Spleen (tissue), 11 donors: ENCODE measurements at regions not wholly inside any gene's neighbourhood (a gene's known extent, or its start where the extent isn't known, plus 50 kb on each side); places are given as distances from the start of the nearest gene placed in this dataset.

Experiments
- DNase-seq: peaks from one replicate; pipeline ENCODE4 v3.0.0-alpha.2; 2020
- H3K27ac ChIP-seq, 8 donors: fragments of 200-600 bp; sonication (generic) in 7 of 8; 1 replicate in 4 of 8; 2 replicates in 4 of 8; pipeline versions ENCODE4 v1.5.0 to v1.8.0; 2016 to 2021; ENCODE audit warnings: inconsistent platforms in 4 of 8, mild to moderate bottlenecking in 4 of 8, moderate library complexity in 1 of 8
- H3K27me3 ChIP-seq, 7 donors: fragments of 200-600 bp; sonication (generic) in 6 of 7; replicated peaks in 1 of 7; 1 replicate in 4 of 7; 2 replicates in 3 of 7; pipeline versions ENCODE4 v1.5.0 to v1.8.0; 2016 to 2021; ENCODE audit warnings: inconsistent platforms in 3 of 7, mild to moderate bottlenecking in 1 of 7
- H3K36me3 ChIP-seq, 6 donors: fragments of 200-600 bp; sonication (generic) in 5 of 6; 1 replicate in 4 of 6; 2 replicates in 2 of 6; pipeline versions ENCODE4 v1.5.0 to v1.8.0; 2016 to 2021; ENCODE audit warnings: inconsistent platforms in 2 of 6
- H3K4me1 ChIP-seq, 6 donors: fragments of 200-600 bp; sonication (generic) in 5 of 6; 1 replicate in 3 of 6; 2 replicates in 3 of 6; pipeline versions ENCODE4 v1.5.0 to v1.8.0; 2016 to 2021; ENCODE audit warnings: inconsistent platforms in 3 of 6
- H3K4me3 ChIP-seq, 8 donors: fragments of 200-600 bp; sonication (generic) in 7 of 8; 1 replicate in 4 of 8; 2 replicates in 4 of 8; pipeline versions ENCODE4 v1.5.0 to v1.8.0; 2016 to 2021; ENCODE audit warnings: inconsistent platforms in 4 of 8, mild to moderate bottlenecking in 4 of 8, moderate library complexity in 2 of 8
- H3K9me3 ChIP-seq, 8 donors: fragments of 200-600 bp; sonication (generic) in 7 of 8; 1 replicate in 4 of 8; 2 replicates in 4 of 8; pipeline versions ENCODE4 v1.5.0 to v1.8.0; 2016 to 2021; ENCODE audit warnings: inconsistent platforms in 4 of 8
- POLR2A ChIP-seq, 3 donors: fragments of 450-650 bp; IDR thresholded peaks; one replicate each; pipeline ENCODE4 v1.5.1; 2017; ENCODE audit warnings: antibody characterized with exemption in 3 of 3, mild to moderate bottlenecking in 1 of 3
- POLR2AphosphoS5 ChIP-seq, 3 donors: sonication (generic); formaldehyde crosslinking; IDR thresholded peaks; one replicate each; pipeline ENCODE4 v1.5.1; 2017; ENCODE audit warnings: antibody characterized with exemption in 3 of 3
- WGBS, 5 donors: extraction: QIAGEN DNeasy Blood & Tissue Kit in 3 of 5; methylation state at CpG; one replicate each; pipeline versions ENCODE4 v1.1.5 to v1.1.7; 2013 to 2018; 5-methylcytosine and 5-hydroxymethylcytosine counted together
- intact Hi-C: fragments of 100-400 bp; cut with DNase I; formaldehyde crosslinking; loops from one replicate; pipeline ENCODE4 v1.15.0; 2023; ENCODE audit warnings: low total_unique reads
- TF ChIP-seq, protein P1 (sequence below), 11 experiments: fragments of 200-600 bp in 7 of 11; fragments of 450-650 bp in 4 of 11; sonication (generic) in 4 of 11; IDR thresholded peaks in 8 of 11; conservative IDR thresholded peaks in 3 of 11; 1 replicate in 7 of 11; 2 replicates in 4 of 11; pipeline versions ENCODE4 v1.4.0 to v1.8.0; 2016 to 2021; ENCODE audit warnings: antibody characterized with exemption in 11 of 11, inconsistent platforms in 4 of 11, mild to moderate bottlenecking in 1 of 11
- donor health status: healthy with polysubstance abuse.
- donor health status: DM: no; HTN: no; CAD: no; lungs with moderate emphysema.
- donor health status: DM: no; HTN: no; CAD: no.
- donor health status: Bipolar disorder and iron deficiency.
- donor health status: healthy.
- donor health status: DM: no; HTN: no; CAD: no.
- donor health status: DM: yes; HTN: yes; CAD: no.

DNA sequence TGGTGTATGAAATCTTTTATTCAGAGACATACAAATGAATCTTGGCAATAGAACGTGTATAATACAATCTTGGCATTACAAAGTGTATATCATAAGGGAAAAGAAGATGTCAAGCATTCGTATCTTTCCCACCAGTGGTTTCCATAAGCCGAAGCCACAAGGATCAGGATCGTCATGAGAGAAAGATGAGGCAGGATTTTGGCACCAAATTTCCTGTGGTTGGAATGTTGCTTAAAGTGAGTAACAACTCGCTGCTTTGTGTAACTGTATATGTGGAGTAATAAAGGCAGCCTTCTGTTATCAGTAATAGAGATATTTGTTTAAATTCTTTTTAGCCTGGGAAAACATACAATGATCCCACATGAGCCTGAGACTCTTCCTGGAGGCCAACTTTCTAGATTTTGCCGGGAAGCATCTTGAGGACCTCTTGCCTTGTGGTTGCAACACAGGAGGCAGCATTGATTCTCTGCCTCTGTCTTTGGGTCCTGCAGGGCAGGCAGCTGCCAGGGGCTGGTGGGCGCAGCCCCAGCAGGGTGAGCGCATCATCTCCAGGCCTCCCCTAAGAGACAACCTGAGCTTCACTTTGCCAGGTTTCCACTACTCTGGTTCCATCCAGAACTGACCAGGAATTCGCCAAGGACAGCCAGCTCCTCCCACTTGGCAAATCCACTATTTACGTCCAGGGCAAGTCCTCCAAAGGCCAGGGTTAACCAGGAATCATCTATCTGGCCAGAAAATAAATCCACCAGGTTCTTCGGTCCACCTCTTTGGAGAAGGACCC, 230.9 kb upstream of the SULF2 start:
- DNase-seq, result no peak
- Histone ChIP-seq H3K27me3 (peaks cover 0 to 30% (median 0%) of the 10 kb centered on the region in 7 donors), H3K36me3 (no peaks in the 10 kb centered on the region), H3K4me1 (no peaks in the 10 kb centered on the region), H3K4me3 (no peak overlapping the region), H3K9me3 (peaks cover 0 to 21% (median 16%) of the 10 kb centered on the region in 8 donors), H3K27ac (no peak overlapping the region)
- 77 to 90% (median 80%) methylated on average over 11 of the region's 11 CpGs for WGBS, 5 donors
- intact Hi-C loops, result no loop called here
- no peak for TF ChIP-seq POLR2A (IDR thresholded peaks at IDR 0.05)
- TF ChIP-seq, protein P1, sequence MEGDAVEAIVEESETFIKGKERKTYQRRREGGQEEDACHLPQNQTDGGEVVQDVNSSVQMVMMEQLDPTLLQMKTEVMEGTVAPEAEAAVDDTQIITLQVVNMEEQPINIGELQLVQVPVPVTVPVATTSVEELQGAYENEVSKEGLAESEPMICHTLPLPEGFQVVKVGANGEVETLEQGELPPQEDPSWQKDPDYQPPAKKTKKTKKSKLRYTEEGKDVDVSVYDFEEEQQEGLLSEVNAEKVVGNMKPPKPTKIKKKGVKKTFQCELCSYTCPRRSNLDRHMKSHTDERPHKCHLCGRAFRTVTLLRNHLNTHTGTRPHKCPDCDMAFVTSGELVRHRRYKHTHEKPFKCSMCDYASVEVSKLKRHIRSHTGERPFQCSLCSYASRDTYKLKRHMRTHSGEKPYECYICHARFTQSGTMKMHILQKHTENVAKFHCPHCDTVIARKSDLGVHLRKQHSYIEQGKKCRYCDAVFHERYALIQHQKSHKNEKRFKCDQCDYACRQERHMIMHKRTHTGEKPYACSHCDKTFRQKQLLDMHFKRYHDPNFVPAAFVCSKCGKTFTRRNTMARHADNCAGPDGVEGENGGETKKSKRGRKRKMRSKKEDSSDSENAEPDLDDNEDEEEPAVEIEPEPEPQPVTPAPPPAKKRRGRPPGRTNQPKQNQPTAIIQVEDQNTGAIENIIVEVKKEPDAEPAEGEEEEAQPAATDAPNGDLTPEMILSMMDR (IDR thresholded peaks at IDR 0.05 in 8 of 11, conservative IDR thresholded peaks at IDR 0.05 in 3 of 11), result no peak
- no peak for TF ChIP-seq POLR2AphosphoS5 (IDR thresholded peaks at IDR 0.05)

DNA sequence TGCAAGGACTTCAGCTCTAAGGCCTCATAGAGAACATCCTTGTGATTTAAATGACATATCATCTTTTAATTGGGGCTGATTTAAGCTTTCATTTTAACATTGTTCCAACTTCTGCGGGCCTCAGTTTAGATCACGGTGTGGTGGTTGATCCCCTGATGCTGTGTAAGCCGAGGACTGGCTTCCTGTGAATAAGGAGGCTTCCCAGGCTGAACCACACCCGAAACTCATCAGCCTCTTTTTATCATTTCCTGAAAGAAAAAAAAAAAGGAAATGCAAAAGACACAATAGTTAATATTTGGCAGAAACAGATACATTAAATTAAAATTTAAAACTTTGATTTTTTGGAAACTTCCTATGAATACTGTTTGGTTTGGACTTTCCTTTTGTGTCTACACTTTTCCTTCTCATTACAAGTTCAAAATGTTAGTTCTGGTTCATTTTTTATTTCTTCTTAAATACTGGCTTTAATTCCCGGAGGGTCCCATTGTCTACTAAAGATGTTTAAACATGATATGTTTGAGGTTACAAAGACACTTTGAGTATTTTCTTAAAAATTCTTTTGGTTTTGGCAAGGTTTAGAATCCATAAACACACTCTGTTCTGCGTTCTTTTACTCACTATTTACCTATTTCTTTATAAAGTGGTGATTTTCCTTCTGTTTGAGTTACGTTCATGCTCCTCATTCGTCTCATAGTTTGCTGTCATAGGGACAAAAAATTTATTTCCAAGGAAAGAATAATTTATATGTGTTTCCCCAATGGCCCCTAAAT, 230.0 kb upstream of the SULF2 start:
- peaks cover 0 to 26% (median 18%) of the 10 kb centered on the region in 8 donors for H3K9me3 ChIP-seq
- H3K4me1 ChIP-seq, result no peaks in the 10 kb centered on the region
- H3K36me3 ChIP-seq, result no peaks in the 10 kb centered on the region
- H3K4me3 ChIP-seq, result no peak overlapping the region
- H3K27me3 ChIP-seq, result peaks cover 0 to 22% (median 0%) of the 10 kb centered on the region in 7 donors
- intact Hi-C loops, result no loop called here
- 63 to 78% (median 66%) methylated on average over 8 of the region's 8 CpGs for WGBS, 5 donors
- no peak for TF ChIP-seq POLR2A (IDR thresholded peaks at IDR 0.05)
- TF ChIP-seq POLR2AphosphoS5 (IDR thresholded peaks at IDR 0.05), result no peak
- TF ChIP-seq, protein P1 (IDR thresholded peaks at IDR 0.05 in 8 of 11, conservative IDR thresholded peaks at IDR 0.05 in 3 of 11), result no peak
- H3K27ac ChIP-seq, result no peak overlapping the region
- no peak for DNase-seq

DNA sequence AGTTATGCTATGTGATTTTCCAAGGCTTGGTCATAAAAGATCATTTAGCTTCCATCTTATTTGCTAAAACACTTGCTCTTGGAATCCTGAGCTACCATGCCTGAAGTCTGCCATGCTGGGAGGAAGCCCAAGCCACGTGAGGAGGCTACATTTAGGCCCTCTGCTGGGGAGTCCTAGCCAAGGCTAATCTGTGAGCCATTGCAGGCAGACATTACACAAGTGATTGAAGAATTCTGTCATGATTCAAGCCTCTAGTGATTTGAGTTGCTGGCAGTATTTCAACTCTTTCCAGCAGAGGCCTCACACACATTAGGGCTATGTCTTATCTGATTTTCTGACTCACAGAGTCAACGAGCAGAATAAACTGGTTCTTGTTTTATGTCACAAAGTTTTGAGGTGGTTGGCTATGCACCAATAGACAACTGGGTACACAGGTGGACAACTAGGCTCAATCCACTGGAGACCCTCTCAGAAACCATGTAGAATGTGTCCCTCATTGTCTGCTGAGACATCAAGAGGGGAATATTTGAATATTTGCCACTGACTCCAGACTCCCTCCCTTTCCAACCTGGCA, 227.2 kb upstream of the SULF2 start:
- H3K9me3 ChIP-seq, result peaks cover 0 to 41% (median 31%) of the 10 kb centered on the region in 8 donors
- DNase-seq, result no peak
- intact Hi-C loops, result no loop called here

More for the DNA sequence above, 227.2 kb upstream of the SULF2 start:
- Histone ChIP-seq H3K4me1 (no peaks in the 10 kb centered on the region), H3K27ac (no peak overlapping the region), H3K36me3 (no peaks in the 10 kb centered on the region), H3K27me3 (no peaks in the 10 kb centered on the region), H3K4me3 (no peak overlapping the region)
- TF ChIP-seq, protein P1 (IDR thresholded peaks at IDR 0.05 in 8 of 11, conservative IDR thresholded peaks at IDR 0.05 in 3 of 11), result no peak
- no peak for TF ChIP-seq POLR2AphosphoS5 (IDR thresholded peaks at IDR 0.05)
- no peak for TF ChIP-seq POLR2A (IDR thresholded peaks at IDR 0.05)
- WGBS, 5 donors, result 42 to 62% (median 54%) methylated on average over 2 of the region's 2 CpGs
